ENCODE measurements at regions not wholly inside any gene's neighbourhood (a gene's known extent, or its start where the extent isn't known, plus 50 kb on each side); places are given as distances from the start of the nearest gene placed in this dataset.

DNA sequence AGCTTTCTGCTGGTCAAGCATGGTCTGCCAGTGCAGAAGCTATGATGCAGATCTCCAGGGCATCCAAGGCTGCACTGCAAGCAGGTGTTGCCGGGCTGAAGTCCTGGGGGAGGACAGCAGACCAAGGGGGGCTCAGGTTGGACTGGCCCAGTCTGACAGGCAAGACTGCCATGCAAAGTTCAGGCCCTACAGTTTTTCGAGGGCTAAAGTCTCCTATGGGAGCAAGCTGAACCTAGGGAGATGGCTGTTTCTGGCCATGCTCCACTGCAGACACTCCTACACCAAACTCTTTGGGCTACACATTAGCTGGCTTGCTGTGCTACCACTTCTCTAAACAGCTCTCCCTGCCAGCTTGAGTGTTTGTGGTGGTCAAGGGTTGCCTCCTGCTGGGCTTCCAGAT, 130.0 kb upstream of the SYNCRIP start:
- TF ChIP-seq, protein P1, sequence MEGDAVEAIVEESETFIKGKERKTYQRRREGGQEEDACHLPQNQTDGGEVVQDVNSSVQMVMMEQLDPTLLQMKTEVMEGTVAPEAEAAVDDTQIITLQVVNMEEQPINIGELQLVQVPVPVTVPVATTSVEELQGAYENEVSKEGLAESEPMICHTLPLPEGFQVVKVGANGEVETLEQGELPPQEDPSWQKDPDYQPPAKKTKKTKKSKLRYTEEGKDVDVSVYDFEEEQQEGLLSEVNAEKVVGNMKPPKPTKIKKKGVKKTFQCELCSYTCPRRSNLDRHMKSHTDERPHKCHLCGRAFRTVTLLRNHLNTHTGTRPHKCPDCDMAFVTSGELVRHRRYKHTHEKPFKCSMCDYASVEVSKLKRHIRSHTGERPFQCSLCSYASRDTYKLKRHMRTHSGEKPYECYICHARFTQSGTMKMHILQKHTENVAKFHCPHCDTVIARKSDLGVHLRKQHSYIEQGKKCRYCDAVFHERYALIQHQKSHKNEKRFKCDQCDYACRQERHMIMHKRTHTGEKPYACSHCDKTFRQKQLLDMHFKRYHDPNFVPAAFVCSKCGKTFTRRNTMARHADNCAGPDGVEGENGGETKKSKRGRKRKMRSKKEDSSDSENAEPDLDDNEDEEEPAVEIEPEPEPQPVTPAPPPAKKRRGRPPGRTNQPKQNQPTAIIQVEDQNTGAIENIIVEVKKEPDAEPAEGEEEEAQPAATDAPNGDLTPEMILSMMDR (IDR thresholded peaks at IDR 0.05) = no peak
- no peak for TF ChIP-seq EZH2 (IDR thresholded peaks at IDR 0.05; ENCODE audit: borderline replicate concordance, insufficient read depth, low read depth, low read length, poor library complexity, severe bottlenecking)
